Tibial nerve (tissue), 4 donors: ENCODE measurements at regions not wholly inside any gene's neighbourhood (a gene's known extent, or its start where the extent isn't known, plus 50 kb on each side); places are given as distances from the start of the nearest gene placed in this dataset.

Source experiments
- CTCF ChIP-seq, 5 experiments: fragments of 200-600 bp in 3 of 5; fragments of 450-650 bp in 2 of 5; sonication (generic) in 3 of 5; IDR thresholded peaks; one replicate each; pipeline ENCODE4 v1.5.1; 2016 to 2019; ENCODE audit warnings: antibody characterized with exemption in 5 of 5, mild to moderate bottlenecking in 3 of 5, moderate library complexity in 2 of 5
- EP300 ChIP-seq, 2 donors: sonication (generic); formaldehyde crosslinking; IDR thresholded peaks; one replicate each; pipeline ENCODE4 v1.6.1; 2017; ENCODE audit warnings: antibody characterized with exemption in 2 of 2, mild to moderate bottlenecking in 1 of 2
- POLR2A ChIP-seq, 2 donors: fragments of 450-650 bp; IDR thresholded peaks; one replicate each; pipeline ENCODE4 v1.6.1; 2017; ENCODE audit warnings: antibody characterized with exemption in 2 of 2, mild to moderate bottlenecking in 2 of 2, moderate library complexity in 2 of 2

- no peak for TF ChIP-seq CTCF (IDR thresholded peaks at IDR 0.05)
- no peak for TF ChIP-seq POLR2A (IDR thresholded peaks at IDR 0.05)
- TF ChIP-seq EP300 (IDR thresholded peaks at IDR 0.05), result no peak
Observed at GRCh38 chr3:153657461-153657860, 463.7 kb upstream of the ARHGEF26 start.
